Cardiac fibroblast (primary cell): ENCODE measurements at regions not wholly inside any gene's neighbourhood (a gene's known extent, or its start where the extent isn't known, plus 50 kb on each side); places are given as distances from the start of the nearest gene placed in this dataset.

ENCODE experiments used
- DNase-seq, 2 donors: peaks; one replicate each; pipeline versions ENCODE4 v3.0.0 to v3.0.0-alpha.2; 2010; ENCODE audit warnings: low read depth in 2 of 2
- H3K4me3 ChIP-seq, 2 donors: replicated peaks in 1 of 2; 1 replicate in 1 of 2; 2 replicates in 1 of 2; pipeline ENCODE4 v1.5.1; 2011; ENCODE audit warnings: low read depth in 2 of 2, low read length in 2 of 2, mild to moderate bottlenecking in 2 of 2, moderate library complexity in 1 of 2
- TF ChIP-seq, protein P1 (sequence below): IDR thresholded peaks from one replicate; pipeline ENCODE4 v1.5.1; 2011; ENCODE audit warnings: low read depth, mild to moderate bottlenecking, low read length, inconsistent platforms

DNA sequence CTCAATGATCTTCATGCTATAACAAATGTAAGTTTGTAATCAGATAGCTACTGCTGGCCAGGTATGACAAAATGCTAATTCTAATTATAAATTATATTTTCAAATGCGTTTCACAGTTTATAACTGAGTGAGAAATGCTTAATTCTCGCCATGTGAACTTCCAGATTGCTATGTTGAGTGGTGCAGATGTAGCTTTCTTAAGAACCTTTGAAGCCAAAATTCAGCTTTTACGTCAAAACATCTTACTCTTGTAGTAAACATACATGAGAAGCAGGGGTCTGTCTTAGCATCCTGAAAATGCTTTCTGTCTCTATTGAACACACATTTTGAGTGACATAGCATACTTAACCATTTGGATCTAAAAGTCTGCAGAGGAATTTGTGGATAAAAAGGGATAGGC, 176.5 kb upstream of the PRICKLE1 start:
- H3K4me3 ChIP-seq: no peak overlapping the region
- no peak for DNase-seq
- TF ChIP-seq, protein P1, sequence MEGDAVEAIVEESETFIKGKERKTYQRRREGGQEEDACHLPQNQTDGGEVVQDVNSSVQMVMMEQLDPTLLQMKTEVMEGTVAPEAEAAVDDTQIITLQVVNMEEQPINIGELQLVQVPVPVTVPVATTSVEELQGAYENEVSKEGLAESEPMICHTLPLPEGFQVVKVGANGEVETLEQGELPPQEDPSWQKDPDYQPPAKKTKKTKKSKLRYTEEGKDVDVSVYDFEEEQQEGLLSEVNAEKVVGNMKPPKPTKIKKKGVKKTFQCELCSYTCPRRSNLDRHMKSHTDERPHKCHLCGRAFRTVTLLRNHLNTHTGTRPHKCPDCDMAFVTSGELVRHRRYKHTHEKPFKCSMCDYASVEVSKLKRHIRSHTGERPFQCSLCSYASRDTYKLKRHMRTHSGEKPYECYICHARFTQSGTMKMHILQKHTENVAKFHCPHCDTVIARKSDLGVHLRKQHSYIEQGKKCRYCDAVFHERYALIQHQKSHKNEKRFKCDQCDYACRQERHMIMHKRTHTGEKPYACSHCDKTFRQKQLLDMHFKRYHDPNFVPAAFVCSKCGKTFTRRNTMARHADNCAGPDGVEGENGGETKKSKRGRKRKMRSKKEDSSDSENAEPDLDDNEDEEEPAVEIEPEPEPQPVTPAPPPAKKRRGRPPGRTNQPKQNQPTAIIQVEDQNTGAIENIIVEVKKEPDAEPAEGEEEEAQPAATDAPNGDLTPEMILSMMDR: no peak

DNA sequence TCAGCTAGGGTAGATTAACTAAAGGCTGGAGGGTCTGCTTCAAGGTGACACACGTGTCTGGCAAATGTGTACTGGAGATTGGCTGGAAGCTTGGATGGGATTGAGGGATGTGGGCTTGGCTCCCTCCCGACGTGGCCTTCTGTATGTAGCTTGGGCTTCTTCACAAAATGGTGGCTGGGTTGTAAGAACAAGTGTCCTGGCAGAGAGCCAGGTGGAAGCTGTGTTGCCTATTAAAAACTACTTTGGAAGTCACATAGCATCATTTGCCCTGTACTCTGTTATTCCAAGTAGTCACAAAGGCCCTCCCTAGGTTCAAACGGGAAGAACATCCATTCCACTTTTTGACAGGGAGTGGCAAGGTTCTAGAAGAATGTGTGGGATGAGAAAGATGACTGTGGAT, 174.1 kb upstream of the PRICKLE1 start:
- DNase-seq: no peak
- TF ChIP-seq, protein P1: no peak
- no peak overlapping the region for H3K4me3 ChIP-seq

DNA sequence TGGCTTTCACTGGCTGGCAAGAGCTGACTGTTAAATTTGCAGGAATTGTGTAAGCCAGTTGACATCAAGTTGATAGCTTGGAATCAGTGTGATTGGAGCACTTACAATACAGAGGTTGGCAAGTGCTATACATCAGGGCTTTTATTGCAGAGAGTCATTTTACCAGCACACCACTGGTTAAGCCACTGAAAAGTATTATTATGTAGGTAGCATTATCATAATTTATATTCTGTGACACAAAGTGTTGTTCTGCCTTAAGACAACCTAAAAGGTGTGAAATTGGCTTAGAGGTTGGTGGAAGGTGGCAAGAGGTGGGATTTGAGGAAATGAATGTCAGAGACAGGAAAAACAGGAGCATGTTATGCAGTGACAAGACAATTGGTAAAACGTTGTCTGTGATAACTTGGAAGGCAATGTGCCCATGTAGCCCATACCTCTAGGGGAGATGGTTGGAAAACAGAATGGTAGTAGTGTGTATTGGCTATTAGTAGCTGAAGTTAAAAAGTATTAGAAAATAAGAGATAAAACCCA, 172.9 kb upstream of the PRICKLE1 start:
- TF ChIP-seq, protein P1: no peak
- H3K4me3 ChIP-seq: no peak overlapping the region
- no peak for DNase-seq

DNA sequence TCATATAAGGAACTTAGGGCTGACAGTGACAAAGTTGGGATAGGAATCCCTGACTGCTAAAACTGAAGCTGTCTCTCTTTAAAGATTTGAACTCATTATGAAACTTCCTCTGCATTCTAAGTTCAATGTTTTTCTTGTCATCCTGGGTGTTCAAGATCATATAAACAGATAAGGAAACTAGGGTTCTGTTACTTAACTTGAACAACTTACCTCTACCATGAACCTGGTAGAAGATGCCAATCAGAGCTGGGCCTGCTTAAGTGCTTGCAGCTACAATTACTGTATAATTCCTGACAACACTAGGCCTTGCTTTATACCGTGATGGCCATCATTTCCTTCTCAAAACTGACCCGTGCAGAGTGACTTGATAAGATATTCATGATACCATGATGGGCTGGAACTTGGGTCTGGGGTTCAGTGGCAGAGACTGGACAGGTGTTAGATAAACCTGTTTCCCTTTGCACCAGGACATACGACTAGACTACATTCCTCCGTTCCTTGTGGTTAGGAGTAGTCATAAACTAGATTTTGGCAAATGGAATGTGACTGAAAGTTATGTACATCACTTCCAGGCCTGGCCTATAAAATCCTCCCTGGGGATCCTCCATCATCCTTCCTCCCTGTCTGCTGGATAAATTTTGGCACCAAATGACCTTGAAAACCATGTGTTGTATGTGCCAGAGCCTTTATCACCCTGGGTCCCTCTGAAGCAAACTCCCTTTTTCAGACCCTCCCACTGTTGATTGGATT, 172.2 kb upstream of the PRICKLE1 start:
- DNase-seq: peak; percentile 54 to 66
- TF ChIP-seq, protein P1: no peak
- no peak overlapping the region for H3K4me3 ChIP-seq

DNA sequence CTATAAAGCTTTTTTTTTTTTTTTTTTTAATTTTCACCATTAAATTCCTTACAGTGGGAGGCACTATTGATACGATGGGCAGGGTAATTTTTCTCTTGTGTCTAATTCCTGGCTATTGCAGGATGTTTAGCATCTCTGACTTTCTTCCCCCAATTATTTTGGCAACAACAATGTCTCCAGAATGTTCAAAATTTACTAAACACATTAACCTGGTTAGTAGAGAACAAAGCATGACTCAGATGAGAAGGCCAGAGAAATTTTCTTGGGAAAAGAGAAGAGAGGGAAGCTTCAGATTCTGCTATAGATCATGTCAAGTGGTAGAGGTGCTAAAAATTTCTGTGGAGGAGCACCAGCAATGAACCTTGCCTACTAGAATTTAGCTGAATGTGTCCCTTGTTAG, 171.5 kb upstream of the PRICKLE1 start:
- no peak for DNase-seq
- TF ChIP-seq, protein P1: no peak
- H3K4me3 ChIP-seq: no peak overlapping the region

DNA sequence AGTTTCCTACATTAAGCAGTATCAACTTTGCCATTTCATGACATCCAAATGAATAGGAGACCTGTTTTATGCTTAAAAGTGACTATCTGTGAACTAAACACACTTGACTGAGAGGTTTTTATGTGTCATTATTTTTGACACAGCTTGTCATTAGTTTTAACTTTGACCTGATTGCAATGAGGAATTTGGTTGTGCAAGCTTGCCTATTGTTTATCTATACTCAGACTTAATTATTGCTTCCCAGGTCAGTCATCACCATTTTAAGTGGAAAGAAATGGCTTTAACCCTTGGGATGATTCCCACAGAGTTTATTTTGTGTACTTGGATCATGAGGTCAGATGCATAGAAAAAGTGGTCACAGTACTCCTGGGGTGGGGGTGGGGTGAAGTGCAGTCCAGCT, 171.0 kb upstream of the PRICKLE1 start:
- H3K4me3 ChIP-seq: no peak overlapping the region
- no peak for DNase-seq
- TF ChIP-seq, protein P1: no peak
